ENCODE measurements at regions not wholly inside any gene's neighbourhood (a gene's known extent, or its start where the extent isn't known, plus 50 kb on each side); places are given as distances from the start of the nearest gene placed in this dataset.

GRCh38 chr9:87127543-87127942, 180.2 kb upstream of the GAS1 start:
- TF ChIP-seq ELF4 (IDR thresholded peaks at IDR 0.05) (no peak), FOXK2 (IDR thresholded peaks at IDR 0.05) (no peak), SUZ12 (IDR thresholded peaks at IDR 0.05) (no peak), SP1 (IDR thresholded peaks at IDR 0.05) (no peak), L3MBTL2 (conservative IDR thresholded peaks at IDR 0.05) (no peak), PKNOX1 (IDR thresholded peaks at IDR 0.05) (no peak), TARDBP (IDR thresholded peaks at IDR 0.05) (no peak), CTBP1 (IDR thresholded peaks at IDR 0.05; ENCODE audit: borderline replicate concordance) (no peak), ZNF384 (IDR thresholded peaks at IDR 0.05) (no peak), BHLHE40 (IDR thresholded peaks at IDR 0.05; ENCODE audit: borderline replicate concordance) (no peak)
